HG03103 (cell line): ENCODE measurements at regions not wholly inside any gene's neighbourhood (a gene's known extent, or its start where the extent isn't known, plus 50 kb on each side); places are given as distances from the start of the nearest gene placed in this dataset.

Source experiments
- ATAC-seq: cut with Tn5 transposase; IDR thresholded peaks from one replicate; pipeline ENCODE4 v1.9.1; 2021; ENCODE audit warnings: low read depth; ENCODE audit not compliant: unreplicated experiment

DNA sequence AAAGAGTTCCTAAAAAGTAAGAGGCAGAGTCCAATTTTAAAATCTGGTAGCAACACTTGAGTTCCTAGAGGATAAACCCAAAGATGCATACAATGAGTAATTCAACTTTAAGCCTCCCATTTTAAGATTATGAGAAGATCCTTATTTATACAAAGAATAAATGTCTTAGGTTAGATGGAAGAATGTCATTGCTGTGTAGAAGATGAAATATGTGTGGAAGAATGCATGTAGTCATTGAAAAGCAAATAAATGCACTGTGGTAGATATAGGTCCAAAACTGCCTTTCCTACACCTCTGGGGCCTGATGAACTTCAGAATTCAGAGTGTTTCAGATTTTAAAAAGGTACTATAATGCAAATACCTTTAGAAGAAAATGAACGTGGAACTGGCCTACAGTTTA, 58.7 kb upstream of the LRP1B start:
- no peak for ATAC-seq

DNA sequence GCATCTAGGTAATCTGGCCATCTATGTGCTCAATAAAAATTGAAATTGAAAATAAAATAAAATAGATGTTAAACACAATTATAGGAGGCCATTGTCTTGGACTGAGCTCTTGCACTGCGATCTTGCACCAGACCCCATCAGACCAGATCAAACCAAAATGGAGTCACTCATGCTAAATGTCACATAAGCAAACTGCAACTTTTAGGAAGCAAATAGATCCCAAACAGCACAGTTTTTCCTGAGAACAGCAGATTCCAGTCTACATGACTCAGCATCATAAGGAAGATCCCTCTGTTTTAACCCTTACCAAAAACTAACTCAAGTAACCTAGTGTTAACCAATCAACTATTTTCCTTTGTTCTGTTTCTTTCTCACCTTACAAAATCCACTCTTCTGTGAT, 57.7 kb upstream of the LRP1B start:
- ATAC-seq, result no peak

DNA sequence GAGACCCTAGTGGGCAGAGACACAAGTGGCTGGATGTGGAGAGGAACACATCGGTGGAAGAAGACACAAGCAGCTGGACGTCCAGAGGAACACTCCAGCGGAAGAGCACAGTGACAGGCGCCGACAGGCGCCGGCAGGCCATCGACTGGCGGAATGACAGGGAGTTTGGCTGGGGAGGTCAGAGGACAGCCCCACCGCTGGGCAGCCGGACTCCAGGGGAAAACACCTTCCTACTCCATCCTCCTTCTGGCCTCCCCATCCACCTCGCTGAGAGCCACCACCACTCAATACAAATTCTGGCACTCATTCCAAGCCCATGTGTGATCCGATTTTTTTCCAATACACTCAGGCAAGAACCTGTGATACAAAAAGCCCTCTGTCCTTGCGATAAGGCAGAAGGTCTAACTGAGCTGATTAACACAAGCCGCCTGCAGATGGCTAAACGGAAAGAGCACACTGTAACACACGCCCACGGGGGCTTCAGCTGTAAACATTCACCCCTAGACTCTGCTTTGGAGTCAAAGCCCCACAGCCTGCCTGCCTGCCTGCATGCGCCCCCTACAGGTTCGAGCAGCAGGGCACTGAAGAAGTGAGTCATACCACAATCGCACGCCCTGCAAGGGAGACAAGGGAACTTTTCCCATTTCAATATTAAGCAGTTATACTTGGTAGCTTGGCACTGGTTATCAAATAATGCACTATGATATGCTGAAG, 50.2 kb upstream of the LRP1B start:
- no peak for ATAC-seq
